SJCRH30 (cell line): ENCODE measurements at regions not wholly inside any gene's neighbourhood (a gene's known extent, or its start where the extent isn't known, plus 50 kb on each side); places are given as distances from the start of the nearest gene placed in this dataset.
A peak's percentile ranks its signal among the peaks of the same experiment; 100 is the strongest.
"Not testable (repeated sequence)": the region's sequence is repeated elsewhere in the genome, so short reads cannot be mapped to it uniquely, and the experiment has no call there.

Source experiments
- DNase-seq, 2 experiments: peaks; one replicate each; pipeline ENCODE4 v3.0.0-alpha.2; 2015 to 2020
- H3K27ac ChIP-seq: fragments of 250-450 bp; sonication (Bioruptor Pico); 2 replicates; pipeline ENCODE4 v1.5.1; 2020; ENCODE audit warnings: mild to moderate bottlenecking, moderate library complexity
- H3K27me3 ChIP-seq: fragments of 250-450 bp; sonication (Bioruptor Pico); 2 replicates; pipeline ENCODE4 v1.5.1; 2020; ENCODE audit warnings: mild to moderate bottlenecking, moderate library complexity
- H3K36me3 ChIP-seq: fragments of 250-450 bp; sonication (Bioruptor Pico); 2 replicates; pipeline ENCODE4 v1.5.1; 2020; ENCODE audit warnings: mild to moderate bottlenecking, moderate library complexity
- H3K4me1 ChIP-seq: fragments of 250-450 bp; sonication (Bioruptor Pico); 2 replicates; pipeline ENCODE4 v1.5.1; 2020; ENCODE audit warnings: mild to moderate bottlenecking, moderate library complexity
- H3K4me3 ChIP-seq: fragments of 250-450 bp; sonication (Bioruptor Pico); 2 replicates; pipeline ENCODE4 v1.5.1; 2020; ENCODE audit warnings: mild to moderate bottlenecking, moderate library complexity
- H3K9me3 ChIP-seq: fragments of 250-450 bp; sonication (Bioruptor Pico); replicated peaks from 2 replicates; pipeline ENCODE4 v1.5.1; 2020; ENCODE audit warnings: mild to moderate bottlenecking, moderate library complexity

DNA sequence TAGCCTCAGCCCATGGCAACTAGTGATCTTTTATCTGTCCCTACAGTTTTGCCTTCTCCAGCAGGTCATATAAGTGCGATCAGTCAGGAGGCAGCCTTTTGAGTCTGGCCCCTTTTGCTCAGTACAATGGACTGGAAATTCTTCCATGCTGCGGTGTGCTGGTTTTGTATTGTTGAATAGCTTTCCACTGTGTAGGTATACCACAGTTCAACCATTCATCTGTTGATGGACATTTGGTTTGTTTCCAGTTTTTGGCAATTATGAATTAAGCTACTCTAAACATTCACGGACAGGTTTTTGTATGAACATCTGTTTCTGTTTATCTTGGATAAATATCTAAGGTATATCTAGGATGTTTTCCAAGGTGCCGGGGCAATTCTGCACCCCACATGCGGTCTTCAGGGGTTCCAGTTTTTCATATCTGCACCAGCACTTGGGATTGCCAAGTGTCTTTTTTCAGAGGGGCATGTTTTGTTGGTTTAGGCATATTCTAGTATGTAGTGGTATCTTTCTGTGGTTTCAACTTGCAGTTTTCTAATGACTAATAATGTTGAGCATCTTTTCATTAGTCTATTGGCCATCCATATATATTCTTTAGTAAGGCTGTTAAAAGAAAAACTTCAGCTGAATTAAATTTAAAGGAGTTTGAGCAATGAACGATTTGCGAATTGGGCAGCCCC lies 141.0 kb downstream of the TFAP2C start:
- no peaks in the 10 kb centered on the region; the same call in 1 of the 2 replicates for H3K9me3 ChIP-seq
- DNase-seq, result no peak
- no peaks in the 10 kb centered on the region for H3K4me1 ChIP-seq
- no peak overlapping the region for H3K27ac ChIP-seq
- peaks cover 58% of the 10 kb centered on the region for H3K27me3 ChIP-seq
- no peaks in the 10 kb centered on the region for H3K36me3 ChIP-seq
- no peak overlapping the region for H3K4me3 ChIP-seq

- peaks cover 58% of the 10 kb centered on the region for H3K27me3 ChIP-seq
- no peak for DNase-seq
- no peaks in the 10 kb centered on the region for H3K9me3 ChIP-seq
- no peaks in the 10 kb centered on the region for H3K4me1 ChIP-seq
- H3K4me3 ChIP-seq, result no peak overlapping the region
- H3K36me3 ChIP-seq, result no peaks in the 10 kb centered on the region
- no peak overlapping the region for H3K27ac ChIP-seq
Measured at GRCh38 chr20:56773749-56774148, 144.6 kb downstream of the TFAP2C start.

DNA sequence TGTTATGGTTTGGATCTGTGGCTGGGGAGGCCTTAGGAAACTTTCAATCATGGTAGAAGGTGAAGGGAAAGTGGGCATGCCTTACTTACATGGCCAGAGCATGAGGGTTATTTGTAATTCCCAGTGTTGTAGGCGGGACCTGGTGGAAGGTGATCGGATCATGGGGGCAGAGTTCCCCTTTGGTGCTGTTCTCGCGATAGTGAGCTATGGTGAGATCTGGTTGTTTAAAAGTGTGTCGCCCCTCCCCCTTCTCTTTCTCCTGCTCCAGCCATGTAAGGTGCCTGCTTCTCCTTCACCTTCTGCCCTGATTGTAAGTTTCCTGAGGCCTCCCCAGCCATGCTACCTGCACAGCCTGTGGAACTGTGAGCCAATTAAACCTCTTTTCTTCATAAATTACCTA lies 145.8 kb downstream of the TFAP2C start:
- Histone ChIP-seq H3K4me3 (no peak overlapping the region), H3K36me3 (no peaks in the 10 kb centered on the region), H3K4me1 (no peaks in the 10 kb centered on the region), H3K27me3 (peaks cover 62% of the 10 kb centered on the region), H3K27ac (no peak overlapping the region), H3K9me3 (no peaks in the 10 kb centered on the region)
- DNase-seq, result no peak

GRCh38 chr20:56776345-56776744 lies 147.2 kb downstream of the TFAP2C start:
- DNase-seq, result no peak
- Histone ChIP-seq H3K27me3 (peaks cover 59% of the 10 kb centered on the region), H3K36me3 (no peaks in the 10 kb centered on the region), H3K27ac (no peak overlapping the region), H3K4me1 (no peaks in the 10 kb centered on the region), H3K9me3 (no peaks in the 10 kb centered on the region), H3K4me3 (no peak overlapping the region)

DNA sequence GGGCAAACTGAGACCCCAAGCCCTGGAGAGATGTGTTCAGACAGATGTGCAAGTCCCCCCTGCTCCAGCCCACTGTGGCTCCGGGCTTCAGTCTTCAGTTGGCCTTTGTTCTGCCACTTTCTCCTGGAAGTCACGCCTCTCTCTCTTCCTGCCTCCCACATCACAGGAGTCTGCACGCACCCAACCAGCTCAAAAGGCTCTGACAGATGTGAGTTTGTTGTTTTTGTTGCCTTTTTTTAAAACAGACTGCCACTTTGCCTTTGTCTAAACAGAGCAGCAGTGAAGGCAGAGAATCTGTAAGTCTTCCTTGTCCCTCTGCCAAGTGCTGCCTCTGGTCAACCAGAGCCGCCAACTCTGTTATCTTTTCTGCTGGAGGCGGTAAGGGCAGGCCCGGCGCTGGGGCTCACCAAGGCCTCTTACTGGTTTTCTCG lies 149.7 kb downstream of the TFAP2C start:
- Histone ChIP-seq H3K9me3 (no peaks in the 10 kb centered on the region), H3K36me3 (no peaks in the 10 kb centered on the region), H3K27ac (no peak overlapping the region), H3K27me3 (peaks cover 62% of the 10 kb centered on the region), H3K4me1 (no peaks in the 10 kb centered on the region), H3K4me3 (no peak overlapping the region)
- peak in 1 of 2 experiments; percentile 34 for DNase-seq

- Histone ChIP-seq H3K9me3 (no peaks in the 10 kb centered on the region), H3K4me1 (no peaks in the 10 kb centered on the region), H3K27me3 (peaks cover 61% of the 10 kb centered on the region), H3K27ac (no peak overlapping the region), H3K36me3 (no peaks in the 10 kb centered on the region), H3K4me3 (no peak overlapping the region)
- DNase-seq, result no peak
Measured at GRCh38 chr20:56779452-56780143, 150.5 kb downstream of the TFAP2C start.

DNA sequence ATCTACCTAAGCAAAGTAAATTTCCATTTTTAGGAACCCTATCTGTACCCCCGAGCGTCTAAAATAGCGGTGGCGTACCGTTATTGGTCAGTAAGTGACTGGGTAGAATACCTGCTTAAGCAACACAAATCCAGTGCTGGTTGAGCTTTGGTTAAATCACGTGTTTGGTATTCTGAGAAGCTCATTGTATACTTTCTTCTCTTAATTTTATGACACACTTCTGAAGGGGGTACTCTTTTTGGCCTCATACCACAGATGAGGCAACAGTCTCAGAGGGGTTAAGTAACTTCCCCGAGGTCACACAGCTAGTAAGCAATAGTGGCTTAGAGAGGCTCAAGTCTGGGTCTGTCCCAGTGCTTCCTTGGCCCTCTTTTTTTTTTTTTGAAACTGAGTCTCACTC lies 151.2 kb downstream of the TFAP2C start:
- no peaks in the 10 kb centered on the region for H3K36me3 ChIP-seq
- H3K27ac ChIP-seq, result no peak overlapping the region
- H3K9me3 ChIP-seq, result no peaks in the 10 kb centered on the region
- peaks cover 60% of the 10 kb centered on the region for H3K27me3 ChIP-seq
- no peak for DNase-seq
- no peak overlapping the region for H3K4me3 ChIP-seq
- no peaks in the 10 kb centered on the region for H3K4me1 ChIP-seq

- H3K4me3 ChIP-seq, result no peak overlapping the region
- H3K27me3 ChIP-seq, result peaks cover 60% of the 10 kb centered on the region
- no peaks in the 10 kb centered on the region for H3K9me3 ChIP-seq
- H3K27ac ChIP-seq, result no peak overlapping the region
- H3K4me1 ChIP-seq, result no peaks in the 10 kb centered on the region
- H3K36me3 ChIP-seq, result no peaks in the 10 kb centered on the region
- no peak for DNase-seq
Measured at GRCh38 chr20:56781108-56781739, 152.1 kb downstream of the TFAP2C start.

DNA sequence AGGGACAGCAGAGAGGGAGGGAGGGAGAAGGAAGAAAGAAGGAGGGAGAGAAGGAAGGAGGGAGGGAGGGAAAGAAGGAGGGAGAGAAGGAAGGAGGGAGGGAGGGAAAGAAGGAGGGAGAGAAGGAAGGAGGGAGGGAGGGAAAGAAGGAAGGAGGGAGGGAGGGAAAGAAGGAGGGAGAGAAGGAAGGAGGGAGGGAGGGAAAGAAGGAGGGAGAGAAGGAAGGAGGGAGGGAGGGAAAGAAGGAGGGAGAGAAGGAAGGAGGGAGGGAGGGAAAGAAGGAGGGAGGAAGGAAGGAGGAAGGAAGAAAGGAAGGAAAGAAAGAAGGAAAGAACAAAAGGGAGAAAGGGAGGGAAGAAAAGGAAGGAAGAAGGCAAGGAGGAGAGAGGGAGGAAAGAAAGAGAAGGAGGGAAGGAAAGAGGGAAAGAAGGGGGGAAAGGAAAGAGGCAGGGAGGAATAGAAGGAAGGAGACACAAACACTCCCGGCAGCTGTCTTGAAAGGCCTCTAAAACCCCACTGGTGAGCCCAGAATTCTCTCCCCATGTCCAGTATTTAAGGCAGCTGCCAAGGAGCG lies 153.0 kb downstream of the TFAP2C start:
- H3K27ac ChIP-seq, H3K9me3 ChIP-seq, H3K4me1 ChIP-seq, H3K4me3 ChIP-seq, H3K36me3 ChIP-seq, DNase-seq: not testable (repeated sequence)
- H3K27me3 ChIP-seq, result peaks cover 52% of the 10 kb centered on the region

- H3K9me3 ChIP-seq, H3K4me3 ChIP-seq, H3K36me3 ChIP-seq, H3K27ac ChIP-seq, H3K4me1 ChIP-seq, DNase-seq: not testable (repeated sequence)
- peaks cover 54% of the 10 kb centered on the region for H3K27me3 ChIP-seq
Measured at GRCh38 chr20:56782814-56783213, 153.7 kb downstream of the TFAP2C start.

- no peaks in the 10 kb centered on the region for H3K36me3 ChIP-seq
- no peak for DNase-seq
- H3K27me3 ChIP-seq, result peaks cover 50% of the 10 kb centered on the region
- H3K9me3 ChIP-seq, result no peaks in the 10 kb centered on the region
- no peak overlapping the region for H3K4me3 ChIP-seq
- H3K4me1 ChIP-seq, result no peaks in the 10 kb centered on the region
- H3K27ac ChIP-seq, result no peak overlapping the region
Measured at GRCh38 chr20:56783826-56784225, 154.7 kb downstream of the TFAP2C start.

DNA sequence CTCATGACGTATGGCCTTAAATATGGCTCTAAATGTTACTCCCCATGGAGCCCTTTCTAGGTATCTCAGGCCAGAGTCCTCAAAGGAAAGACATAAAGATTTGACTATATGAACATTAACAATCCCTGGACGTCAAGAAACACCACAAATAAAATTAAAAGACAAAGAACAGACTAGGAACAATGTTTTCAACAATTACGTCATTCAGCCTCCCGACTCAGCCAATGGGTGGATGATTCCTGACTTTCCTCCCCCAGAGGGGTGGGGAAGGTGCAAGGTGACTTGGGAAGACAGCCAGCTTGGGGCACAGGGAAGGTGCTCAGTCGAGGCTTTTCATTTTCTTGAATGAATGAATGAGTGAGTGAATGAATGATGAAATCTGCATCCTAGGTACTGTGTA lies 157.4 kb downstream of the TFAP2C start:
- Histone ChIP-seq H3K36me3 (no peaks in the 10 kb centered on the region), H3K27me3 (peaks cover 35% of the 10 kb centered on the region), H3K4me1 (no peaks in the 10 kb centered on the region), H3K4me3 (no peak overlapping the region), H3K27ac (no peak overlapping the region), H3K9me3 (no peaks in the 10 kb centered on the region)
- DNase-seq, result no peak

DNA sequence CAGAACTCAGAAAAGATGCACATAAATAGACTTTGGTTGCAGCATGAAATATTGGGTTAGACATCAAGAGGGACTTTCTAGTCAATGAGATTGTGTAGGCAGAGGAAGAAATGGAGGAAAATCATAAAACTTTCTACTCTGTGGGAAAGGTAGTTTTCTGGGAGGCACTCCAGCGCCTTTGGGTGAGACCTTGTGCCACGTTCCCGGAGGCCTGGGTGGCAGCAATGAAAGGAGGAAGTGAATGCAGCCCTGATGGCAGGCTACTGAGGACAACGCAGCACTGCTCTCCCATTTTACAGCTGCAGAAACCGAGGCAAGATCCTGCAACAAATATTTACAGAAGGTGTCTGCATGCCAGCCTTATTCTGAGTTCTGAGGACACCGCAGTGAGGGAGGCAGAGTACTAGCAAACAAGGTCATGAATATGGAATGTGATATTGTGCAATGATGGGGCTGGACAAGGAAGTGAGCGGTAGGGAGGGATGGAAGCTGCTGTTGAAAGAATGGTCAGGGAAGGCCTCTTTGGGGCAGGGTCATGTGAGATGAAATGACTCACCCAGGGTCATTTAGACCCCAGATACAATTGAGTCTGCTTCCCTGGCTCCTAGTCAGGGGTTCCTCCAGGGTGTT lies 159.1 kb downstream of the TFAP2C start:
- Histone ChIP-seq H3K9me3 (no peaks in the 10 kb centered on the region), H3K4me1 (no peaks in the 10 kb centered on the region), H3K4me3 (no peak overlapping the region), H3K27me3 (peaks cover 37% of the 10 kb centered on the region), H3K36me3 (no peaks in the 10 kb centered on the region), H3K27ac (no peak overlapping the region)
- no peak for DNase-seq

- H3K4me1 ChIP-seq, result no peaks in the 10 kb centered on the region
- H3K36me3 ChIP-seq, result no peaks in the 10 kb centered on the region
- H3K4me3 ChIP-seq, result no peak overlapping the region
- peaks cover 42% of the 10 kb centered on the region for H3K27me3 ChIP-seq
- no peak for DNase-seq
- no peak overlapping the region for H3K27ac ChIP-seq
- H3K9me3 ChIP-seq, result no peaks in the 10 kb centered on the region
Measured at GRCh38 chr20:56788671-56789610, 159.8 kb downstream of the TFAP2C start.
